K562 (cell line): ENCODE measurements at regions not wholly inside any gene's neighbourhood (a gene's known extent, or its start where the extent isn't known, plus 50 kb on each side); places are given as distances from the start of the nearest gene placed in this dataset.

Experiments used
- ARID3A ChIP-seq: IDR thresholded peaks from 2 replicates; pipeline ENCODE4 v1.6.1; 2012; ENCODE audit warnings: low read depth, low read length, improper control_type of control experiment, borderline replicate concordance
- CBFA2T3 ChIP-seq: fragments of 450-650 bp; IDR thresholded peaks from 2 replicates; pipeline ENCODE4 v1.6.1; 2017
- FOXP4 ChIP-seq: sonication (generic); formaldehyde crosslinking; IDR thresholded peaks from 2 replicates; pipeline ENCODE4 v1.8.0; 2022; ENCODE audit warnings: mild to moderate bottlenecking, missing genetic modification reagents, borderline replicate concordance
- GATA2 ChIP-seq: sonication (generic); formaldehyde crosslinking; IDR thresholded peaks from 2 replicates; pipeline ENCODE4 v1.4.0; 2020; ENCODE audit warnings: mild to moderate bottlenecking, missing genetic modification reagents
- NFE2 ChIP-seq: IDR thresholded peaks from 2 replicates; pipeline ENCODE4 v1.6.1; 2014; ENCODE audit warnings: antibody characterized with exemption, low read depth
- ZBTB40 ChIP-seq, 2 experiments: fragments of 450-650 bp in 1 of 2; sonication (generic) in 1 of 2; formaldehyde crosslinking in 1 of 2; IDR thresholded peaks; 2 replicates each; pipeline versions ENCODE4 v1.7.1 to v1.9.0; 2016 to 2022; ENCODE audit warnings: inconsistent platforms in 1 of 2, mild to moderate bottlenecking in 1 of 2, missing genetic modification reagents in 1 of 2
- ZNF324 ChIP-seq: fragments of 250-450 bp; sonication (Bioruptor Pico); IDR thresholded peaks from 2 replicates; pipeline ENCODE4 v1.4.0; 2020; ENCODE audit warnings: mild to moderate bottlenecking
- ZNF592 ChIP-seq: fragments of 450-650 bp; IDR thresholded peaks from 2 replicates; pipeline ENCODE4 v1.6.1; 2017; ENCODE audit warnings: antibody characterized with exemption, mild to moderate bottlenecking

GRCh38 chr1:208757846-208758245, 513.7 kb upstream of the PLXNA2 start (continued):
- no peak for TF ChIP-seq FOXP4 (CRISPR knock-in tag)
- no peak for TF ChIP-seq GATA2 (CRISPR knock-in tag)
- no peak for TF ChIP-seq CBFA2T3
- TF ChIP-seq ARID3A = no peak
- no peak for TF ChIP-seq NFE2
- TF ChIP-seq ZBTB40 (IDR thresholded peaks at IDR 0.05) = no peak
- no peak for TF ChIP-seq ZBTB40 (CRISPR knock-in tag; IDR thresholded peaks at IDR 0.05)
- no peak for TF ChIP-seq ZNF324 (CRISPR knock-in tag)
- TF ChIP-seq ZNF592 = no peak
